Stimulated activated CD4-positive, alpha-beta T cell treated with anti-CD3 and anti-CD28 coated beads, Interleukin-1b, Interleukin-23, amount 100 ng/mL, for 48 hours (primary cell): ENCODE measurements at regions not wholly inside any gene's neighbourhood (a gene's known extent, or its start where the extent isn't known, plus 50 kb on each side); places are given as distances from the start of the nearest gene placed in this dataset.
"Not testable (repeated sequence)": the region's sequence is repeated elsewhere in the genome, so short reads cannot be mapped to it uniquely, and the experiment has no call there.

ENCODE experiments used
- DNase-seq: peaks from one replicate; pipeline ENCODE4 v3.0.0-alpha.2; 2020

- DNase-seq: no peak
Measured at GRCh38 chr5:75002271-75002670, 50.1 kb downstream of the GCNT4 start.

- DNase-seq: no peak
Measured at GRCh38 chr5:74995926-74996325, 56.4 kb downstream of the GCNT4 start.

GRCh38 chr5:74994826-74995225 is 57.5 kb downstream of the GCNT4 start:
- DNase-seq: no peak

- no peak for DNase-seq
Measured at GRCh38 chr5:74993743-74994142, 58.6 kb downstream of the GCNT4 start.

- DNase-seq: no peak
Measured at GRCh38 chr5:74992791-74993190, 59.6 kb downstream of the GCNT4 start.

GRCh38 chr5:74991522-74991921 is 60.8 kb downstream of the GCNT4 start:
- no peak for DNase-seq

- no peak for DNase-seq
Measured at GRCh38 chr5:74990194-74990593, 62.2 kb downstream of the GCNT4 start.

GRCh38 chr5:74988273-74988983 is 63.9 kb downstream of the GCNT4 start:
- DNase-seq: no peak

- no peak for DNase-seq
Measured at GRCh38 chr5:74978345-74978744, 74.0 kb downstream of the GCNT4 start.

- no peak for DNase-seq
Measured at GRCh38 chr5:74977471-74977870, 74.9 kb downstream of the GCNT4 start.

- no peak for DNase-seq
Measured at GRCh38 chr5:74976651-74977050, 75.7 kb downstream of the GCNT4 start.

- no peak for DNase-seq
Measured at GRCh38 chr5:74975582-74975981, 76.8 kb downstream of the GCNT4 start.

- DNase-seq: peak; percentile 36
Measured at GRCh38 chr5:74974451-74975091, 77.8 kb downstream of the GCNT4 start.

- no peak for DNase-seq
Measured at GRCh38 chr5:74973694-74974093, 78.7 kb downstream of the GCNT4 start.

GRCh38 chr5:74971947-74972460 is 80.4 kb downstream of the GCNT4 start:
- DNase-seq: no peak

- not testable (repeated sequence) for DNase-seq
Measured at GRCh38 chr5:74970891-74971290, 81.5 kb downstream of the GCNT4 start.

- no peak for DNase-seq
Measured at GRCh38 chr5:74969726-74970125, 82.6 kb downstream of the GCNT4 start.

- DNase-seq: no peak
Measured at GRCh38 chr5:74966141-74967026, 86.0 kb downstream of the GCNT4 start.

- no peak for DNase-seq
Measured at GRCh38 chr5:74963407-74963806, 89.0 kb downstream of the GCNT4 start.

- DNase-seq: no peak
Measured at GRCh38 chr5:74957906-74958305, 91.7 kb upstream of the FAM169A start.

GRCh38 chr5:74957029-74957784 is 91.0 kb upstream of the FAM169A start:
- DNase-seq: no peak

GRCh38 chr5:74956278-74956677 is 90.1 kb upstream of the FAM169A start:
- DNase-seq: no peak

- no peak for DNase-seq
Measured at GRCh38 chr5:74954919-74955318, 88.7 kb upstream of the FAM169A start.
